ENCODE measurements at regions not wholly inside any gene's neighbourhood (a gene's known extent, or its start where the extent isn't known, plus 50 kb on each side); places are given as distances from the start of the nearest gene placed in this dataset.

DNA sequence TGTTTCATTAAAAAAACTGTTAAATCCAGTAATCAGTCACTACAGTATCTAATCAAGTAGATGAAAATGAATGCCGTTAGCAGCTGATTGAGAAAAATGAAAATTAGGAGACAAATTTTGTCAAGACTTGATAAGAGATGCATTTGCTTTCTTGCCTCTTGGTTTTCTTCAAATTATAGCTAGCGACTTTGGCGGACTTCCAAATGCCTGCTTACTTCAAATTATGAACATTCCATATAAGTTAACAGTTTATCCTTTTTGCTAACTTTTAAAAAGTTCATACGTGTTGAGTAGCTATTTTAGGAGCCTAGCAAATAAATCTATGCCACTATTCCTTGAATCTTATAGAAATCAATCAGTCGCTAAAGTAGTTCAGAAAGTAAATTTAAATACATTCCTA lies 58.8 kb downstream of the PPP4R3C start:
- no peaks in the 10 kb centered on the region for H3K36me3 ChIP-seq (ENCODE audit: control insufficient read depth, insufficient read depth, low read length)
- H3K27ac ChIP-seq (ENCODE audit: low read length) = no peak overlapping the region
- no peaks in the 10 kb centered on the region for H3K9me3 ChIP-seq (ENCODE audit: control insufficient read depth, insufficient read depth, low read length)
- no CpG with 5 or more reads among the region's 5 CpGs for WGBS (ENCODE audit: insufficient coverage, insufficient read length)
- H3K4me1 ChIP-seq (ENCODE audit: control insufficient read depth, insufficient read depth, low read length) = no peaks in the 10 kb centered on the region
- no peaks in the 10 kb centered on the region for H3K27me3 ChIP-seq (ENCODE audit: control insufficient read depth, insufficient read depth, low read length)
- H3K4me3 ChIP-seq (ENCODE audit: low read length) = no peak overlapping the region
- DNase-seq (ENCODE audit: low read depth, low spot score) = no peak

GRCh38 chrX:27399146-27399456 lies 64.0 kb downstream of the PPP4R3C start:
- Histone ChIP-seq H3K4me1 (ENCODE audit: control insufficient read depth, insufficient read depth, low read length) (no peaks in the 10 kb centered on the region), H3K27me3 (ENCODE audit: control insufficient read depth, insufficient read depth, low read length) (no peaks in the 10 kb centered on the region), H3K36me3 (ENCODE audit: control insufficient read depth, insufficient read depth, low read length) (no peaks in the 10 kb centered on the region), H3K9me3 (ENCODE audit: control insufficient read depth, insufficient read depth, low read length) (no peaks in the 10 kb centered on the region), H3K4me3 (ENCODE audit: low read length) (no peak overlapping the region), H3K27ac (ENCODE audit: low read length) (no peak overlapping the region)
- DNase-seq (ENCODE audit: low read depth, low spot score) = no peak

GRCh38 chrX:27391623-27392022 lies 71.5 kb downstream of the PPP4R3C start:
- no peak for DNase-seq (ENCODE audit: low read depth, low spot score)
- H3K9me3 ChIP-seq (ENCODE audit: control insufficient read depth, insufficient read depth, low read length) = no peaks in the 10 kb centered on the region
- WGBS (ENCODE audit: insufficient coverage, insufficient read length) = no CpG with 5 or more reads among the region's 4 CpGs
- H3K27me3 ChIP-seq (ENCODE audit: control insufficient read depth, insufficient read depth, low read length) = no peaks in the 10 kb centered on the region
- H3K36me3 ChIP-seq (ENCODE audit: control insufficient read depth, insufficient read depth, low read length) = no peaks in the 10 kb centered on the region
- H3K4me3 ChIP-seq (ENCODE audit: low read length) = no peak overlapping the region
- H3K27ac ChIP-seq (ENCODE audit: low read length) = no peak overlapping the region
- no peaks in the 10 kb centered on the region for H3K4me1 ChIP-seq (ENCODE audit: control insufficient read depth, insufficient read depth, low read length)

- DNase-seq (ENCODE audit: low read depth, low spot score) = no peak
- Histone ChIP-seq H3K9me3 (ENCODE audit: control insufficient read depth, insufficient read depth, low read length) (no peaks in the 10 kb centered on the region), H3K27ac (ENCODE audit: low read length) (no peak overlapping the region), H3K27me3 (ENCODE audit: control insufficient read depth, insufficient read depth, low read length) (no peaks in the 10 kb centered on the region), H3K36me3 (ENCODE audit: control insufficient read depth, insufficient read depth, low read length) (no peaks in the 10 kb centered on the region), H3K4me3 (ENCODE audit: low read length) (no peak overlapping the region), H3K4me1 (ENCODE audit: control insufficient read depth, insufficient read depth, low read length) (no peaks in the 10 kb centered on the region)
- no CpG with 5 or more reads among the region's 11 CpGs for WGBS (ENCODE audit: insufficient coverage, insufficient read length)
Observed at GRCh38 chrX:27381419-27381818, 81.7 kb downstream of the PPP4R3C start.

- no CpG with 5 or more reads among the region's 12 CpGs for WGBS (ENCODE audit: insufficient coverage, insufficient read length)
Observed at GRCh38 chrX:27380163-27380845, 82.8 kb downstream of the PPP4R3C start.

DNA sequence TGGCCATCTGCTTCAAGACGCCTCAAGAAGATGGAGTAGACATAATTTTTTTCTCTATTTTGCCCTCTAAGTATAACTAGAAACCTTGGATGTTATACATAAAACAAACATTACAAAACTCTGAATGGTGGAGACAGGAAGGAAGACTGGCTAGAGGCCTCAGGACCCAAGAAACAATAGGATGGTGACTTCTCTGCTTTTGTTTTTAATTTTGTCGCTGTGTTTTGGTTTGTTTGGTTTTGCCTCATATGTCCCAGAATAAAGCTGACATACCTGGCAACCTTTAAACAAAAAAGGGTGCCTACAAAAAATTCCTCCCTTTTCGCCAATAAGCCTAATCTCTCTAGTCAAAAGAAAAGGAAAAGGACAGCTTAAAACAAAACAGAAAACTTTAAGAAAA lies 109.1 kb downstream of the PPP4R3C start:
- Histone ChIP-seq H3K4me1 (ENCODE audit: control insufficient read depth, insufficient read depth, low read length) (no peaks in the 10 kb centered on the region), H3K9me3 (ENCODE audit: control insufficient read depth, insufficient read depth, low read length) (no peaks in the 10 kb centered on the region), H3K4me3 (ENCODE audit: low read length) (no peak overlapping the region), H3K27ac (ENCODE audit: low read length) (no peak overlapping the region), H3K27me3 (ENCODE audit: control insufficient read depth, insufficient read depth, low read length) (no peaks in the 10 kb centered on the region), H3K36me3 (ENCODE audit: control insufficient read depth, insufficient read depth, low read length) (no peaks in the 10 kb centered on the region)
- WGBS (ENCODE audit: insufficient coverage, insufficient read length) = no CpG with 5 or more reads among the region's 3 CpGs
- DNase-seq (ENCODE audit: low read depth, low spot score) = no peak

More at GRCh38 chrX:27380163-27380845, 82.8 kb downstream of the PPP4R3C start:
- Histone ChIP-seq H3K36me3 (ENCODE audit: control insufficient read depth, insufficient read depth, low read length) (no peaks in the 10 kb centered on the region), H3K27me3 (ENCODE audit: control insufficient read depth, insufficient read depth, low read length) (no peaks in the 10 kb centered on the region), H3K4me3 (ENCODE audit: low read length) (no peak overlapping the region), H3K9me3 (ENCODE audit: control insufficient read depth, insufficient read depth, low read length) (no peaks in the 10 kb centered on the region), H3K27ac (ENCODE audit: low read length) (no peak overlapping the region), H3K4me1 (ENCODE audit: control insufficient read depth, insufficient read depth, low read length) (no peaks in the 10 kb centered on the region)
- DNase-seq (ENCODE audit: low read depth, low spot score) = no peak

GRCh38 chrX:27350476-27350875 lies 112.7 kb downstream of the PPP4R3C start:
- Histone ChIP-seq H3K36me3 (ENCODE audit: control insufficient read depth, insufficient read depth, low read length) (no peaks in the 10 kb centered on the region), H3K4me1 (ENCODE audit: control insufficient read depth, insufficient read depth, low read length) (no peaks in the 10 kb centered on the region), H3K4me3 (ENCODE audit: low read length) (no peak overlapping the region), H3K9me3 (ENCODE audit: control insufficient read depth, insufficient read depth, low read length) (no peaks in the 10 kb centered on the region), H3K27me3 (ENCODE audit: control insufficient read depth, insufficient read depth, low read length) (no peaks in the 10 kb centered on the region), H3K27ac (ENCODE audit: low read length) (no peak overlapping the region)
- no CpG with 5 or more reads among the region's 6 CpGs for WGBS (ENCODE audit: insufficient coverage, insufficient read length)
- no peak for DNase-seq (ENCODE audit: low read depth, low spot score)

DNA sequence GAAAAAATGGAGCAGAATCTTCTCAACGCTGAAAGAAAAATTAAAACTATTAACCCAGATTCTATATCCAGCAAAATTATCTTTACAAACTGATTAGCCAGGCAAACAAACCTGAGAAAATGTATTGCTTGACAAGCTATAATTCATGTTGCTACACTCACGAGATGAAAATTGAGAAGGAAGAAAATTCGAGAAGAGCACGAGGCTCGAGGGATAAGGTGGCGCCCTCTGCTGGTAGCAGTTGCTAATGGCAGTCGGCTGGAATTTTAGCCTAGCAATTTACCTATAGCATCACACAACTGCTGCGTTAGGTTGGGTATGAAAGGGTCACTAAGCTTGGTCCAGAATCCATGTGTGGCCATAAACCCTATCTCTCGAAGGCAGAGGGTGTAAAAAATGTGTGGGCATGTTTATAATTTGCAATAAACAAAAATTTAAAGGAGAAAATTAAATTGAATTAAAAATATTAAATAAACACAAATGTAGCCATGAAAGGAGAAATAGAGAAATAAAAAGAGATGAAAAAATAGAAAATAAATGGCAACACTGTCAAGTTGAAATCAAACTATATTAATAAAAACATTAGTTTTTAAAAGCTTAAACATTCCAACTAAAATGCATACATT lies 126.6 kb downstream of the PPP4R3C start:
- Histone ChIP-seq H3K36me3 (ENCODE audit: control insufficient read depth, insufficient read depth, low read length) (no peaks in the 10 kb centered on the region), H3K27me3 (ENCODE audit: control insufficient read depth, insufficient read depth, low read length) (no peaks in the 10 kb centered on the region), H3K4me1 (ENCODE audit: control insufficient read depth, insufficient read depth, low read length) (no peaks in the 10 kb centered on the region), H3K4me3 (ENCODE audit: low read length) (no peak overlapping the region), H3K27ac (ENCODE audit: low read length) (no peak overlapping the region), H3K9me3 (ENCODE audit: control insufficient read depth, insufficient read depth, low read length) (no peaks in the 10 kb centered on the region)
- DNase-seq (ENCODE audit: low read depth, low spot score) = peak; percentile 16
- WGBS (ENCODE audit: insufficient coverage, insufficient read length) = no CpG with 5 or more reads among the region's 9 CpGs

GRCh38 chrX:27321632-27322031 lies 141.5 kb downstream of the PPP4R3C start:
- Histone ChIP-seq H3K4me3 (ENCODE audit: low read length) (no peak overlapping the region), H3K36me3 (ENCODE audit: control insufficient read depth, insufficient read depth, low read length) (no peaks in the 10 kb centered on the region), H3K27me3 (ENCODE audit: control insufficient read depth, insufficient read depth, low read length) (no peaks in the 10 kb centered on the region), H3K27ac (ENCODE audit: low read length) (no peak overlapping the region), H3K4me1 (ENCODE audit: control insufficient read depth, insufficient read depth, low read length) (no peaks in the 10 kb centered on the region), H3K9me3 (ENCODE audit: control insufficient read depth, insufficient read depth, low read length) (no peaks in the 10 kb centered on the region)
- DNase-seq (ENCODE audit: low read depth, low spot score) = no peak
- WGBS (ENCODE audit: insufficient coverage, insufficient read length) = no CpG with 5 or more reads among the region's 1 CpG

DNA sequence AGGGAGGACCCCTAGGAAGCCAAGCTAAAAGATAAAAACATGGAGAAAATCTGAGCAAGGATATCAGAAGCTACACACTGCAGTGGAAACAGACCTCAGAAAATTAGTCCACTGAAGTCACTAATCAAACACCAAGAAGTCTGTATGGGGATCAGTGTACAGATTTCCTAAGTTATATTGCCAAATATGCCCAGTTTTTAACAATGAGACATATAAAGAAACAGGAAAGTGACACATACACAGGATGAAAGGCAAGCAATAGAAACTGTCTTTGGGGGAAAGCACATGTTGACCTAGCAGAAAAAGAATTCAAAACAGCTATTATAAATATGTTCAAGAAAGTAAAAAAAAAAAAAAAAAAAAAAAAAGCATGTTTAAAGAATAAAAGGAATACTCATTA lies 153.7 kb downstream of the PPP4R3C start:
- Histone ChIP-seq H3K27ac (ENCODE audit: low read length) (no peak overlapping the region), H3K4me3 (ENCODE audit: low read length) (no peak overlapping the region), H3K27me3 (ENCODE audit: control insufficient read depth, insufficient read depth, low read length) (no peaks in the 10 kb centered on the region), H3K9me3 (ENCODE audit: control insufficient read depth, insufficient read depth, low read length) (no peaks in the 10 kb centered on the region), H3K36me3 (ENCODE audit: control insufficient read depth, insufficient read depth, low read length) (no peaks in the 10 kb centered on the region), H3K4me1 (ENCODE audit: control insufficient read depth, insufficient read depth, low read length) (no peaks in the 10 kb centered on the region)
- DNase-seq (ENCODE audit: low read depth, low spot score) = no peak

GRCh38 chrX:27307546-27307945 lies 155.6 kb downstream of the PPP4R3C start:
- Histone ChIP-seq H3K27me3 (ENCODE audit: control insufficient read depth, insufficient read depth, low read length) (no peaks in the 10 kb centered on the region), H3K4me3 (ENCODE audit: low read length) (no peak overlapping the region), H3K36me3 (ENCODE audit: control insufficient read depth, insufficient read depth, low read length) (no peaks in the 10 kb centered on the region), H3K9me3 (ENCODE audit: control insufficient read depth, insufficient read depth, low read length) (no peaks in the 10 kb centered on the region), H3K27ac (ENCODE audit: low read length) (no peak overlapping the region), H3K4me1 (ENCODE audit: control insufficient read depth, insufficient read depth, low read length) (no peaks in the 10 kb centered on the region)
- no peak for DNase-seq (ENCODE audit: low read depth, low spot score)
- WGBS (ENCODE audit: insufficient coverage, insufficient read length) = no CpG with 5 or more reads among the region's 1 CpG

Data from iPS DF 6.9 (cell line).